DND-41 (cell line): ENCODE measurements at regions not wholly inside any gene's neighbourhood (a gene's known extent, or its start where the extent isn't known, plus 50 kb on each side); places are given as distances from the start of the nearest gene placed in this dataset.

Experiments
- CTCF ChIP-seq: IDR thresholded peaks from 2 replicates; pipeline ENCODE4 v1.5.1; 2012; ENCODE audit warnings: borderline replicate concordance, low read length, moderate library complexity, mild to moderate bottlenecking; ENCODE audit not compliant: poor library complexity, severe bottlenecking; ENCODE audit errors: extremely low read depth
- EZH2 ChIP-seq: IDR thresholded peaks from 3 replicates; pipeline ENCODE4 v1.6.1; 2012; ENCODE audit warnings: borderline replicate concordance, low read depth, mild to moderate bottlenecking, moderate library complexity, low read length, inconsistent platforms; ENCODE audit not compliant: severe bottlenecking

- TF ChIP-seq CTCF (no peak), EZH2 (no peak)
Observed at GRCh38 chr10:109219935-109220605, 703.2 kb downstream of the XPNPEP1 start.
